ENCODE measurements at regions not wholly inside any gene's neighbourhood (a gene's known extent, or its start where the extent isn't known, plus 50 kb on each side); places are given as distances from the start of the nearest gene placed in this dataset.

GRCh38 chr9:86707932-86708510, 239.3 kb downstream of the GAS1 start:
- TF ChIP-seq CTCF (IDR thresholded peaks at IDR 0.05; ENCODE audit: borderline replicate concordance, control extremely low read depth, extremely low read depth, insufficient read depth, missing control alignments), result no peak
- DNase-seq (ENCODE audit: low spot score), result no peak
- in situ Hi-C loops (cut with MboI; ENCODE audit: low sequenced_read_pairs, unreplicated experiment), result no loop called here

GRCh38 chr9:86706391-86706790, 240.9 kb downstream of the GAS1 start:
- TF ChIP-seq CTCF (IDR thresholded peaks at IDR 0.05; ENCODE audit: borderline replicate concordance, control extremely low read depth, extremely low read depth, insufficient read depth, missing control alignments), result no peak
- in situ Hi-C loops (cut with MboI; ENCODE audit: low sequenced_read_pairs, unreplicated experiment), result no loop called here
- no peak for DNase-seq (ENCODE audit: low spot score)

- no peak for TF ChIP-seq CTCF (IDR thresholded peaks at IDR 0.05; ENCODE audit: borderline replicate concordance, control extremely low read depth, extremely low read depth, insufficient read depth, missing control alignments)
- no peak for DNase-seq (ENCODE audit: low spot score)
- in situ Hi-C loops (cut with MboI; ENCODE audit: low sequenced_read_pairs, unreplicated experiment), result no loop called here
Observed at GRCh38 chr9:86705490-86705889, 241.8 kb downstream of the GAS1 start.

GRCh38 chr9:86703346-86703745, 244.0 kb downstream of the GAS1 start:
- in situ Hi-C loops (cut with MboI; ENCODE audit: low sequenced_read_pairs, unreplicated experiment), result no loop called here
- TF ChIP-seq CTCF (IDR thresholded peaks at IDR 0.05; ENCODE audit: borderline replicate concordance, control extremely low read depth, extremely low read depth, insufficient read depth, missing control alignments), result no peak
- DNase-seq (ENCODE audit: low spot score), result no peak

GRCh38 chr9:86700629-86701028, 246.7 kb downstream of the GAS1 start:
- in situ Hi-C loops (cut with MboI; ENCODE audit: low sequenced_read_pairs, unreplicated experiment), result no loop called here
- DNase-seq (ENCODE audit: low spot score), result no peak
- TF ChIP-seq CTCF (IDR thresholded peaks at IDR 0.05; ENCODE audit: borderline replicate concordance, control extremely low read depth, extremely low read depth, insufficient read depth, missing control alignments), result no peak

- in situ Hi-C loops (cut with MboI; ENCODE audit: low sequenced_read_pairs, unreplicated experiment), result no loop called here
- no peak for DNase-seq (ENCODE audit: low spot score)
- TF ChIP-seq CTCF (IDR thresholded peaks at IDR 0.05; ENCODE audit: borderline replicate concordance, control extremely low read depth, extremely low read depth, insufficient read depth, missing control alignments), result no peak
Observed at GRCh38 chr9:86697999-86698398, 249.3 kb downstream of the GAS1 start.

- in situ Hi-C loops (cut with MboI; ENCODE audit: low sequenced_read_pairs, unreplicated experiment), result no loop called here
- DNase-seq (ENCODE audit: low spot score), result no peak
- TF ChIP-seq CTCF (IDR thresholded peaks at IDR 0.05; ENCODE audit: borderline replicate concordance, control extremely low read depth, extremely low read depth, insufficient read depth, missing control alignments), result no peak
Observed at GRCh38 chr9:86697213-86697612, 250.1 kb downstream of the GAS1 start.

All from GM13976 (cell line).